GM18867 (cell line): ENCODE measurements at regions not wholly inside any gene's neighbourhood (a gene's known extent, or its start where the extent isn't known, plus 50 kb on each side); places are given as distances from the start of the nearest gene placed in this dataset.

Source experiments
- ATAC-seq: cut with Tn5 transposase; IDR thresholded peaks from one replicate; pipeline ENCODE4 v1.9.1; 2021; ENCODE audit warnings: mild to moderate bottlenecking, moderate library complexity; ENCODE audit not compliant: unreplicated experiment

- no peak for ATAC-seq
These were observed 340.3 kb upstream of the WWC1 start for GRCh38 chr5:167951116-167951515.

- ATAC-seq: no peak
These were observed 339.0 kb upstream of the WWC1 start for GRCh38 chr5:167952278-167952995.

- ATAC-seq: no peak
These were observed 338.2 kb upstream of the WWC1 start for GRCh38 chr5:167953151-167953798.

- ATAC-seq: no peak
These were observed 329.7 kb upstream of the WWC1 start for GRCh38 chr5:167961731-167962130.

- no peak for ATAC-seq
These were observed 326.9 kb upstream of the WWC1 start for GRCh38 chr5:167964529-167964928.

- no peak for ATAC-seq
These were observed 325.7 kb upstream of the WWC1 start for GRCh38 chr5:167965710-167966109.

DNA sequence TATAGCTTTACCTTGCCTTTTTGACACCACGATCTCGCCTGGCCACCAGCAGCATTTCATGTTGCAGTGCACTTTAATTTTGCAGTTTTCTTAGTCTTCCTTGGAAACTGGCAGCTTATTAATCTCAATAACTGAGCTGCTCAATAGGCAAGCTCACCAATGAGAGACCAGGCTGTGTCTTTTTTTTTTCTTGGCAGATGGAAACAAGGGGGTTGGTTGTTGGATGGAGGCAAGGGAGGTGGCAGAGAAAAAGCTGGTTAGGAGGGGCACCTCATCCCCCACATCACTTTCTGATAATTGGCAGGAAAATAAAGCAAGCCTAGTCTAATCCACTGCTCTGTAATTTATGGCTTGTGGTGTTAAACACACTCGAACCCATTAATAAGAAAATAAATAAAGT lies 324.5 kb upstream of the WWC1 start:
- no peak for ATAC-seq

GRCh38 chr5:167967494-167968177 lies 323.8 kb upstream of the WWC1 start:
- ATAC-seq: no peak

DNA sequence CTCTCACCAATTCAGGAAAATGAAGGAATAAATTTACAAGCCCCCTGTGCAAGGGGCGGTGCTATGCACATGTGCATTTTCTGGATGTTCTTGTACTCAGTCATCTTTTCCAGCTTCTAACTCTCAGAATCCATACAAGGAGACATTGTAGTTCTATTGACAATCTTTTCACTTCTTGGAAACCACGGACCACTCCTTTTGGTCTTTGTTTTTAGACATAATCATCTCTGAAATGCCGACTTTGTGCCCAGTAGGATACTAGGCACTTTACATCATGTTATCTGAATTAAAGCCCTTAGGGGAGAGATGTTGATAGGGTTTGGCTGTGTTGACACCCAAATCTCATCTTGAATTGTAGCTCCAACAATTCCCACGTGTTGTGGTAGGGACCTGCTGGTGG lies 322.6 kb upstream of the WWC1 start:
- no peak for ATAC-seq

DNA sequence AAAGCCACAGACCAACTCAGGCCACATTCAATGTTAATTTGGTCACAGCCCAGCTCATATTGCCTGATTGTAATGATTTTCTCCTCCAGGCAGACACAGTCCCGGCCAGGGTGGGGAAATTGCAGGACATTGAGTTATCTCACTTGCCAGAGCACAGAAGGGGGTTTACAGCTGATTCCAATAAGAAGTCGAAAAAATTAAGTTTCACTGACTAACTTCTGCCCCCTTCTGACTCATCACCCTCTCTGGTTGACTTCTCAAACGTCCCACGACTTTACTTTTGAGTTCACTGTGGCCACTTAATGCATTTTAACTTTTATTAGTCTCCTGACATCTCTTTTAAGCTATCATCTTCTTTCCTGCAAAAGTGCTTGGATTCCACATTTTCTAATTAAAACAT lies 321.4 kb upstream of the WWC1 start:
- ATAC-seq: no peak

- ATAC-seq: no peak
These were observed 319.7 kb upstream of the WWC1 start for GRCh38 chr5:167971706-167972105.

- no peak for ATAC-seq
These were observed 318.3 kb upstream of the WWC1 start for GRCh38 chr5:167973126-167973525.

GRCh38 chr5:167984951-167985350 lies 306.5 kb upstream of the WWC1 start:
- no peak for ATAC-seq

DNA sequence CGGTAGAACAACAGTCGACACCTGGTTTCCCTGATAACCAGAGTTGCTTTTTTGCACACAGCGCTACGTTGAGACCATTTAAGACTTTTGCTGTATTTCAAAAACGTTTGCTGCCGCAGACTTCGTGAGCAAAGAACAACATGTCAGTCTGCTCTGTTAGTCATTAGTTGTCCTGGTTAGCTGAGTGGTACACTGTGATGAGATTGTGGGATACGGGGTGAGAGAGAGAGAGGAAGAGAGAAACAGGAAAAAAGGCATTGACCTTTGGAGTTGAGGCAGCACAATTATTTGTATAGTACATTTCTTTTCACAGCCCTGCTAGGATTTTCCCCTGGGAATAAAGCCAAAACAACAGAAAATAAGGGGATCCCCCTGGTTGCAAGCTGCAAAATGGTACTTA lies 306.1 kb upstream of the WWC1 start:
- ATAC-seq: no peak

DNA sequence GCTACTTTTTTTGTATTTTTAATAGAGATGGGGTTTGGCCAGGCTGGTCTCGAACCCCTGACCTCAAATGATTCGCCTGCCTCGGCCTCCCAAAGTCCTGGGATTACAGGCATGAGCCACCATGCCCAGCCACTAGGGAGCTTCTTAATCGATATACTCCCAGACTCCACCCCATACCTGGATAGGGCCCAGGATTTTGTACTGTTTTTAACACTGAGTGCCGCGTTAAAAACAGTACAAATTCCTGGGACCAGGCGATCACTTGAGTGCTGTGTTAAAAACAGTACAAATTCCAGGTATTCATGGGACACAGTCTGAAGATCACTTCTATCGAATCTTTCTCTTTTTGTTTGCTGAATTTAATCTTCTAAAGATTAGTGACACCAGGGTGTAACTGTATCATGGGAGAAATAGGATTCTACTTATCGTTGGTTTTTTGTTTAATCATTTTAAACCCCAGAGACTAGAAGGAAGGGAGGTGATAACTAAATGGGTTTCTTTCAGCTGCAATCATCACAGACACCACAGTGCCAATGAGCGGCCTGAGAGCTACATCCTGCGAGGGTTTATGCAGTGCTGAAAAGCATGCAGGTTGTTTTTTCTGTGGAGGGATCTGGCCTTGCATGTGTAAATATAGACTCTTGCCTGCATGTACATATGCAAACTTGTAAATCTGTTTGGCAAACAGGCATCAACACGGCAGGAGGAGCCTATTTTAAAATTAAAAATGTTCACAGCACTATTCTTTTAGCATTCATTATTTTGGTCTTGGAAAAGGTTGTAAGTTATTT lies 303.8 kb upstream of the WWC1 start:
- no peak for ATAC-seq

GRCh38 chr5:167992868-167993267 lies 298.6 kb upstream of the WWC1 start:
- no peak for ATAC-seq

- ATAC-seq: no peak
These were observed 297.7 kb upstream of the WWC1 start for GRCh38 chr5:167993771-167994170.

DNA sequence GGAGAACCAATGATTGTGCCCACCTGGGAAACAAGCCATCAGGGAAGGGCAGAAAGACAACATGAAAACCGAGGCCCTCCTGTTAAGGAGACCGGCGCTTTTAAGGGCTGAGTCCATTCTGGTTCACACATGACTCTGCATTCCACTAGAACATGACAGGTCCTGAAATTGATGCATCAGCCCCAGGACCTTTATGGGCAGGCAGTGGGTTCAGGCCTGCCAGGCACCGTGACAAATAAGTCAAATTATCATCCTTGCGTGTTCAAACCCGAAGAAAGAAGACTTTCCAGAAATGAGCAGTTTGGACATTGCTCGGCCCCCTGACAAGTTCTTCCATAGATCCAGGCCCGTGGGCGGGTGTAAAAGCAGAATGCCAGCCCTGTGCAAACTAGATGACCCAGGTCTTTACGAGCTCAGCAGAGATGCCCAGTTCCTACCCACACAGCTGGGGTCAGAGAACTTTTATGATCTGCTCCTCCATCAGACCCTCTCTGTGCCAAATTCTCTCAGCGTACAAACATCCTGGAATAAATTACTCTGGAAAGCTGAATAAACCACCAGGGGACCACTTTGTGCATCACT lies 295.5 kb upstream of the WWC1 start:
- no peak for ATAC-seq

- ATAC-seq: no peak
These were observed 293.2 kb upstream of the WWC1 start for GRCh38 chr5:167998148-167998767.

DNA sequence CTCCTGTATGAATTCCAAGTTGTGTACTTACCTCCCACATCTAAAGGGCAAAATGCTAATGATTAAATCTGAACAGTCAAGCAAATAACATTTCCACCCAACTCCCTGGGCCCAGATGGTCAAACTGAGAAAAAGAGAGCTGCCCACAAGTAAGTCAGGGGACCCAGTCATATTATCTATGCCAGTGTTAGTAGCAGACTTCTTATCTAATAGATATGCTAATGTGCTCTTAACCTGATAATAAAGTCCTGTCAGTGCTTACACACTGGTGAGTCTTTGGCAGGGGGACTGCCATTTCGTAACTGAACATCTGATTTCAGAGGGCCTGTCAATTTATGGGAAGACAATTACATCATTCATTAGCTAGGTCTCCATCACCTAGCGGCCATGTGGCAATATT lies 292.3 kb upstream of the WWC1 start:
- ATAC-seq: no peak

DNA sequence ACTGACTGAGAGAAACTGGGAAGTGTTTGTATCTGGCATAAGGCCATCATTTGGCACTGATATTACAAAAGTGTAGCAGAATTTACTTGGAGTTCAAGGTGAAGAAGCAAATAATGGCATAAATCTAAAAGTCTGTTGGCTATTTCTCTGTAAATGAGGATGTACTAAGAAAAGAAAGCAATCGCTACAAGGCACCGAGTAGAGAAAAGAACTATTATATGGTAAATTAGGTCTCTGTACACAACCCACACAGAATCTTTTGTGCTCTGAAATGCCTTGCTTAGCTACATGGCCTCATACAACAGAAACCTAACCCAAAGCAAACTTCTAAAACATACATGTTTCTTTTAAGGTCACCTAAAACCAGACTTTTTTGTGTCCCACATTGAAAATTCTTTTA lies 290.1 kb upstream of the WWC1 start:
- no peak for ATAC-seq
